Peyer's patch (tissue), 4 donors: ENCODE measurements at regions not wholly inside any gene's neighbourhood (a gene's known extent, or its start where the extent isn't known, plus 50 kb on each side); places are given as distances from the start of the nearest gene placed in this dataset.

Experiments
- DNase-seq, 3 donors: peaks; one replicate each; pipeline ENCODE4 v3.0.0-alpha.2; 2017 to 2019
- H3K27ac ChIP-seq, 4 donors: fragments of 200-600 bp; sonication (generic); one replicate each; pipeline ENCODE4 v1.5.1; 2016 to 2019
- H3K27me3 ChIP-seq, 2 donors: fragments of 200-600 bp; sonication (generic); one replicate each; pipeline ENCODE4 v1.5.1; 2019
- H3K36me3 ChIP-seq, 3 donors: fragments of 200-600 bp; sonication (generic); one replicate each; pipeline ENCODE4 v1.5.1; 2016 to 2019
- H3K4me1 ChIP-seq, 4 donors: fragments of 200-600 bp; sonication (generic); one replicate each; pipeline ENCODE4 v1.5.1; 2016 to 2019
- H3K4me3 ChIP-seq, 4 donors: fragments of 200-600 bp; sonication (generic); 1 replicate in 3 of 4; 2 replicates in 1 of 4; pipeline ENCODE4 v1.5.1; 2016 to 2019; ENCODE audit warnings: mild to moderate bottlenecking in 1 of 4
- H3K9me3 ChIP-seq, 4 donors: fragments of 200-600 bp; sonication (generic); one replicate each; pipeline ENCODE4 v1.5.1; 2016 to 2019; ENCODE audit warnings: mild to moderate bottlenecking in 1 of 4
- POLR2A ChIP-seq, 2 donors: fragments of 450-650 bp; IDR thresholded peaks; one replicate each; pipeline ENCODE4 v1.5.1; 2017; ENCODE audit warnings: antibody characterized with exemption in 2 of 2, mild to moderate bottlenecking in 2 of 2, moderate library complexity in 2 of 2
- TF ChIP-seq, protein P1 (sequence below), 6 experiments: fragments of 450-650 bp in 4 of 6; fragments of 200-600 bp in 2 of 6; sonication (generic) in 1 of 6; IDR thresholded peaks; one replicate each; pipeline ENCODE4 v1.5.1; 2017 to 2019; ENCODE audit warnings: antibody characterized with exemption in 6 of 6, mild to moderate bottlenecking in 3 of 6, moderate library complexity in 1 of 6

DNA sequence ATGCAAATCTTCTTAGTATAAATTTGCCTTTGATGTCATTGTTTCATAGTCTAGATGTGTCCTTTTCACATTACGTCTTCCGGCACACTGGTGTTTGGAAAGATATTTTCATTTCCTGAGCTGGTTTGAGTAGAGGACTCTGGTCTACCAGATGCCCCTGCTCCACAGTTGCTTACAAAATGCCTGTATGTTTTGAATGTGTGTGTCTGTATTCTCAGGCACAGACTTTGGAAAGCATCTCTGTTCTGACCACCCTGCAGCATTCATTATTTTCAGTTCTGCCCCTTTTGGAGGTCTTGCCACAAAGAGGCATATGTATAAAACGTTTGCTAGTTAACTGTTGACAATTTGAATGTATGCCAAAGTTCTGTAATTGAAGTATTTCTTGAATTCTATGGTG lies 236.0 kb upstream of the GOLIM4 start:
- Histone ChIP-seq H3K36me3 (no peaks in the 10 kb centered on the region), H3K27me3 (no peaks in the 10 kb centered on the region), H3K27ac (no peak overlapping the region), H3K4me1 (no peaks in the 10 kb centered on the region), H3K4me3 (no peak overlapping the region), H3K9me3 (no peaks in the 10 kb centered on the region)
- TF ChIP-seq POLR2A (IDR thresholded peaks at IDR 0.05), result no peak
- TF ChIP-seq, protein P1, sequence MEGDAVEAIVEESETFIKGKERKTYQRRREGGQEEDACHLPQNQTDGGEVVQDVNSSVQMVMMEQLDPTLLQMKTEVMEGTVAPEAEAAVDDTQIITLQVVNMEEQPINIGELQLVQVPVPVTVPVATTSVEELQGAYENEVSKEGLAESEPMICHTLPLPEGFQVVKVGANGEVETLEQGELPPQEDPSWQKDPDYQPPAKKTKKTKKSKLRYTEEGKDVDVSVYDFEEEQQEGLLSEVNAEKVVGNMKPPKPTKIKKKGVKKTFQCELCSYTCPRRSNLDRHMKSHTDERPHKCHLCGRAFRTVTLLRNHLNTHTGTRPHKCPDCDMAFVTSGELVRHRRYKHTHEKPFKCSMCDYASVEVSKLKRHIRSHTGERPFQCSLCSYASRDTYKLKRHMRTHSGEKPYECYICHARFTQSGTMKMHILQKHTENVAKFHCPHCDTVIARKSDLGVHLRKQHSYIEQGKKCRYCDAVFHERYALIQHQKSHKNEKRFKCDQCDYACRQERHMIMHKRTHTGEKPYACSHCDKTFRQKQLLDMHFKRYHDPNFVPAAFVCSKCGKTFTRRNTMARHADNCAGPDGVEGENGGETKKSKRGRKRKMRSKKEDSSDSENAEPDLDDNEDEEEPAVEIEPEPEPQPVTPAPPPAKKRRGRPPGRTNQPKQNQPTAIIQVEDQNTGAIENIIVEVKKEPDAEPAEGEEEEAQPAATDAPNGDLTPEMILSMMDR (IDR thresholded peaks at IDR 0.05), result no peak
- no peak for DNase-seq

DNA sequence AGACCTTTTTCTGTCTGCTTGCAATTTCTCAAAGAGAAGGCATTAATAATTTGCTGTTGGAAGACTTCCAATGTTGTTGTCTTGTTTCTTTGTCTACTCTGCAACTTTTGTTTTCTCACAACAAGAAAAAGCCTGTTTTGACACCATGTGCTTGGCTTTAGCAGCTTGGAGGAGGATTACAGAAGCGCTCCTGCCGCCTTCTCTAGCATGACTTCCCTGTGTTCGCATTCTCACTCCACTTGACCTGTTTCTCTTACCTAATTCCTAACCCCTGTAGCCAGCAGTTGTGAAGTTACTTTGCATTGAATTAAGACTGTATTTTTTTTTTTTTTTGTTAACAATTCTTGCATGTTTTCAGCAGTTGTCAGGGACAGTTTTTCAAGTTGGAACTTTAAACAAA lies 235.3 kb upstream of the GOLIM4 start:
- DNase-seq, result no peak
- Histone ChIP-seq H3K4me1 (no peaks in the 10 kb centered on the region), H3K27me3 (no peaks in the 10 kb centered on the region), H3K4me3 (no peak overlapping the region), H3K36me3 (no peaks in the 10 kb centered on the region), H3K27ac (no peak overlapping the region), H3K9me3 (no peaks in the 10 kb centered on the region)
- TF ChIP-seq, protein P1 (IDR thresholded peaks at IDR 0.05), result no peak
- no peak for TF ChIP-seq POLR2A (IDR thresholded peaks at IDR 0.05)

GRCh38 chr3:168327856-168328255 lies 232.1 kb upstream of the GOLIM4 start:
- no peak overlapping the region for H3K4me3 ChIP-seq
- H3K36me3 ChIP-seq, result no peaks in the 10 kb centered on the region
- TF ChIP-seq, protein P1 (IDR thresholded peaks at IDR 0.05), result no peak
- TF ChIP-seq POLR2A (IDR thresholded peaks at IDR 0.05), result no peak
- no peaks in the 10 kb centered on the region for H3K9me3 ChIP-seq
- H3K27ac ChIP-seq, result no peak overlapping the region
- no peaks in the 10 kb centered on the region for H3K4me1 ChIP-seq
- DNase-seq, result no peak
- no peaks in the 10 kb centered on the region for H3K27me3 ChIP-seq

DNA sequence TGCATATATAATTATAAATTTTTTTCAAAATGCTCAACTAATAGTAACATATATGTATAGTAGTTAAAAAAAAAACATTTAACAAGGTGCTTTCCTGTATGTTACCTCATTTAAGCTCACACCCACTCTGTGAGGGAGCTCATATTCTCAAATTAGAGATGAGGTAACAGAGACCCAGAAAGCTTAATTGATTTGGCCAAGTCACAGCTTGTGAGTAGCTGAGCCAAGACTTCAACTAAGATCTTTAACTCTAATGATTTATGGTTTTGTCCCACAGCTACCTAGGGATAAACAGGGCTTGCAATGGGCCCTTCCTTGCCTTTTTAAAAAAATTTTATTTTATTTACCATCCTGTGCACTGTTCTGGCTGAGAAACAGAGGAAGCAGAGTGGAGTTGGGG lies 230.0 kb upstream of the GOLIM4 start:
- H3K27me3 ChIP-seq, result no peaks in the 10 kb centered on the region
- H3K4me3 ChIP-seq, result no peak overlapping the region
- no peaks in the 10 kb centered on the region for H3K9me3 ChIP-seq
- DNase-seq, result no peak
- H3K36me3 ChIP-seq, result no peaks in the 10 kb centered on the region
- no peak overlapping the region for H3K27ac ChIP-seq
- H3K4me1 ChIP-seq, result no peaks in the 10 kb centered on the region
- TF ChIP-seq POLR2A (IDR thresholded peaks at IDR 0.05), result no peak

DNA sequence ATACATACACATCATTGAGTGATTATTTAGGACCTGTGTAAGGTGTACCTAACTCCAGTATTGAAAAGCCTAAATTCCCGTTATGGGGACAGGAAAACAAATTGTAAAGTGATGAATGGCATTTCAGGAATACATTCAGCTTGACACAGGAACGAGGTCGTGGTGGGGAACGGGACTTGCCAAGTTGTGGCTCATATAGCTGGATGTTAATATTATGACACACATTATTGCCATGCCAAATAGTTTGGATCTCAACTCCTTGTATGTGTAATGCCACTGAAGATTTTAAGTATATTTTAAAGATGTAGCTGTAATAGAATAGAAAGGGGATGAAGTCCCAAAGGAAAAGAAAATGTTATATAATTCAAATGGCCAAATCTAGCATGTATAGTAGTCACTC lies 227.2 kb upstream of the GOLIM4 start:
- Histone ChIP-seq H3K27me3 (no peaks in the 10 kb centered on the region), H3K36me3 (no peaks in the 10 kb centered on the region), H3K4me1 (no peaks in the 10 kb centered on the region), H3K4me3 (no peak overlapping the region), H3K27ac (no peak overlapping the region), H3K9me3 (no peaks in the 10 kb centered on the region)
- DNase-seq, result no peak
- TF ChIP-seq POLR2A (IDR thresholded peaks at IDR 0.05), result no peak
- TF ChIP-seq, protein P1 (IDR thresholded peaks at IDR 0.05), result no peak

GRCh38 chr3:168314166-168314565 lies 218.4 kb upstream of the GOLIM4 start:
- H3K4me1 ChIP-seq, result no peaks in the 10 kb centered on the region
- DNase-seq, result no peak
- no peak overlapping the region for H3K4me3 ChIP-seq
- H3K27me3 ChIP-seq, result no peaks in the 10 kb centered on the region
- H3K36me3 ChIP-seq, result no peaks in the 10 kb centered on the region
- H3K27ac ChIP-seq, result no peak overlapping the region
- H3K9me3 ChIP-seq, result no peaks in the 10 kb centered on the region
- TF ChIP-seq, protein P1 (IDR thresholded peaks at IDR 0.05), result no peak
- no peak for TF ChIP-seq POLR2A (IDR thresholded peaks at IDR 0.05)
